Mesenchymal stem cell (in vitro differentiated cells and primary cell): ENCODE measurements at regions not wholly inside any gene's neighbourhood (a gene's known extent, or its start where the extent isn't known, plus 50 kb on each side); places are given as distances from the start of the nearest gene placed in this dataset.
A peak's percentile ranks its signal among the peaks of the same experiment; 100 is the strongest.

Experiments used
- DNase-seq: peaks from one replicate; pipeline ENCODE4 v3.0.0-alpha.2; 2013
- H2AFZ ChIP-seq: one replicate; pipeline ENCODE4 v1.6.1; 2013; ENCODE audit warnings: low read depth, mild to moderate bottlenecking, control low read depth, inconsistent platforms, low read length, moderate library complexity
- H2AK5ac ChIP-seq: 2 replicates; pipeline ENCODE4 v1.6.1; 2013; ENCODE audit warnings: low read length, moderate library complexity, mild to moderate bottlenecking, inconsistent platforms; ENCODE audit not compliant: severe bottlenecking
- H2BK120ac ChIP-seq: one replicate; pipeline ENCODE4 v1.6.1; 2013; ENCODE audit warnings: low read depth, mild to moderate bottlenecking, inconsistent platforms, low read length, moderate library complexity
- H2BK12ac ChIP-seq, 2 experiments: one replicate each; pipeline ENCODE4 v1.6.1; 2013; ENCODE audit warnings: inconsistent platforms in 2 of 2, low read length in 2 of 2, mild to moderate bottlenecking in 2 of 2, moderate library complexity in 2 of 2, control low read depth in 1 of 2
- H2BK15ac ChIP-seq: one replicate; pipeline ENCODE4 v1.6.1; 2013; ENCODE audit warnings: mild to moderate bottlenecking, low read depth, inconsistent platforms; ENCODE audit not compliant: poor library complexity, severe bottlenecking
- H2BK5ac ChIP-seq: 2 replicates; pipeline ENCODE4 v1.6.1; 2013; ENCODE audit warnings: low read depth, mild to moderate bottlenecking, low read length, control low read depth, inconsistent platforms; ENCODE audit not compliant: poor library complexity, severe bottlenecking
- H3K14ac ChIP-seq, 2 experiments: one replicate each; pipeline ENCODE4 v1.6.1; 2013; ENCODE audit warnings: inconsistent platforms in 2 of 2, low read length in 2 of 2, control low read depth in 1 of 2, mild to moderate bottlenecking in 1 of 2, moderate library complexity in 1 of 2
- H3K18ac ChIP-seq, 2 experiments: one replicate each; pipeline ENCODE4 v1.6.1; 2013; ENCODE audit warnings: inconsistent platforms in 2 of 2, low read length in 2 of 2, control low read depth in 1 of 2, low read depth in 1 of 2, mild to moderate bottlenecking in 1 of 2
- H3K23ac ChIP-seq, 2 experiments: one replicate each; pipeline ENCODE4 v1.6.1; 2013; ENCODE audit warnings: inconsistent platforms in 2 of 2, low read length in 2 of 2, mild to moderate bottlenecking in 2 of 2, moderate library complexity in 2 of 2, control low read depth in 1 of 2
- H3K27ac ChIP-seq: 2 replicates; pipeline ENCODE4 v1.5.1; 2013; ENCODE audit warnings: mild to moderate bottlenecking, moderate library complexity, low read length, control low read depth, inconsistent platforms; ENCODE audit not compliant: poor library complexity, severe bottlenecking
- H3K27me3 ChIP-seq, 2 experiments: 2 replicates each; pipeline versions ENCODE4 v1.6.1 to v1.7.0; 2013; ENCODE audit warnings: low read length in 2 of 2, mild to moderate bottlenecking in 2 of 2, moderate library complexity in 2 of 2, control low read depth in 1 of 2, inconsistent platforms in 1 of 2; ENCODE audit not compliant: control insufficient read depth in 1 of 2, insufficient read depth in 1 of 2
- H3K36me3 ChIP-seq, 2 experiments: 2 replicates each; pipeline versions ENCODE4 v1.6.1 to v1.7.0; 2013; ENCODE audit warnings: low read length in 2 of 2, control low read depth in 1 of 2, inconsistent platforms in 1 of 2, low read depth in 1 of 2, mild to moderate bottlenecking in 1 of 2; ENCODE audit not compliant: insufficient read depth in 2 of 2, control insufficient read depth in 1 of 2
- H3K4ac ChIP-seq, 2 experiments: one replicate each; pipeline ENCODE4 v1.6.1; 2013; ENCODE audit warnings: inconsistent platforms in 2 of 2, low read length in 2 of 2, mild to moderate bottlenecking in 2 of 2, moderate library complexity in 2 of 2, control low read depth in 1 of 2, low read depth in 1 of 2
- H3K4me1 ChIP-seq: 2 replicates; pipeline ENCODE4 v1.6.1; 2013; ENCODE audit warnings: low read depth, low read length, control low read depth; ENCODE audit not compliant: control insufficient read depth, insufficient read depth
- H3K4me2 ChIP-seq: 2 replicates; pipeline ENCODE4 v1.6.1; 2013; ENCODE audit warnings: low read length, mild to moderate bottlenecking, inconsistent platforms; ENCODE audit not compliant: poor library complexity, severe bottlenecking
- H3K4me3 ChIP-seq, 2 experiments: 2 replicates each; pipeline versions ENCODE4 v1.5.1 to v1.7.0; 2013; ENCODE audit warnings: low read length in 2 of 2, mild to moderate bottlenecking in 2 of 2, control low read depth in 1 of 2, low read depth in 1 of 2; ENCODE audit not compliant: insufficient read depth in 1 of 2
- H3K79me1 ChIP-seq: replicated peaks from 2 replicates; pipeline ENCODE4 v1.6.1; 2013; ENCODE audit warnings: mild to moderate bottlenecking, control low read depth, low read length, inconsistent platforms; ENCODE audit not compliant: poor library complexity, severe bottlenecking
- H3K9ac ChIP-seq: 2 replicates; pipeline ENCODE4 v1.7.0; 2013; ENCODE audit warnings: mild to moderate bottlenecking, low read length, moderate library complexity
- H3K9me3 ChIP-seq: 2 replicates; pipeline ENCODE4 v1.7.0; 2013; ENCODE audit warnings: mild to moderate bottlenecking, low read length; ENCODE audit not compliant: control insufficient read depth
- H4K8ac ChIP-seq: one replicate; pipeline ENCODE4 v1.6.1; 2013; ENCODE audit warnings: inconsistent platforms, mild to moderate bottlenecking, low read length, moderate library complexity
- H4K91ac ChIP-seq: one replicate; pipeline ENCODE4 v1.6.1; 2013; ENCODE audit warnings: mild to moderate bottlenecking, low read length, inconsistent platforms
- WGBS: methylation state at CpG from one replicate; pipeline ENCODE4 v1.1.7; 2013; ENCODE audit warnings: mixed read lengths; 5-methylcytosine and 5-hydroxymethylcytosine counted together

DNA sequence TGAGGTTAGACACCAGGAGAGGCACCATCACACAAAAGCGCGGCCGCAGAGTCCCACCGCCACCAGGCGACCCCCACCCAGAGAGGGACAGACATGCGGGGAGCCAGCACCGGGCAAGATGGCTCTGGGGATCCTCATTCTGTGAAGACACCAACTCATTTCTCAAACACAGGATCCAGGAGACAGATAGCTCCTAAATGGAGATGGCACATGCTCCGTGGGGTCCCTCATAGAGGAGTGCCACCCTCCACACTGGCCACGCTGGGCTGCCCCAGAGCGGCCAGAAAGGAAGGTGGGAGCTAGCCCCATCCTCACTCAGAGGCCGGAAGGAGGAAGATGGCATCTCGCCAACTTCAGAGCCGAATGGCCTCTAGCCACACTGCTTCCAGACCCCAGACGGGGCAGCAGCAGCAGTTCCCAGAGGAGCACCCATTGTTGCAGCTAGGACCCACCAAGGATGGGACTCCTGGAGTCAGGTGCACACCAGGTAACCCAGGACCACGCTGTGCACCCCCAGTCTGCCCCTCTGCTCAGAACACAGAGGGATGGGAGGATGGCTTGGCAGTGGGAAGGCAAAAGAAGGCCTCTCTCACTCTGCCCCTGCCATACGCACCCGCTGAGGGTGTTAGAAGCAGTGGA lies 78.6 kb downstream of the ZIC5 start:
- peaks cover 0 to 68% of the 10 kb centered on the region in 2 experiments for H3K27me3 ChIP-seq
- no peaks in the 10 kb centered on the region for H3K36me3 ChIP-seq
- H2AFZ ChIP-seq, result no peak overlapping the region
- H4K91ac ChIP-seq, result peak overlapping the region; percentile 41
- no peaks in the 10 kb centered on the region for H3K9me3 ChIP-seq
- H2AK5ac ChIP-seq, result no peak overlapping the region
- H4K8ac ChIP-seq, result no peak overlapping the region
- no peak overlapping the region for H3K27ac ChIP-seq
- no peak for DNase-seq
- peaks cover 2% of the 10 kb centered on the region for H3K4me1 ChIP-seq
- no peak overlapping the region for H2BK120ac ChIP-seq
- H3K79me1 ChIP-seq, result no peaks in the 10 kb centered on the region
- no peak overlapping the region for H3K18ac ChIP-seq
- H2BK12ac ChIP-seq, result no peak overlapping the region
- no peak overlapping the region for H3K4me2 ChIP-seq
- no peak overlapping the region for H3K9ac ChIP-seq
- WGBS, result 85% methylated on average over 17 of the region's 17 CpGs
- no peak overlapping the region for H3K4ac ChIP-seq
- no peak overlapping the region for H3K14ac ChIP-seq
- H3K4me3 ChIP-seq, result no peak overlapping the region
- no peak overlapping the region for H2BK5ac ChIP-seq
- H2BK15ac ChIP-seq, result no peak overlapping the region
- no peak overlapping the region for H3K23ac ChIP-seq

DNA sequence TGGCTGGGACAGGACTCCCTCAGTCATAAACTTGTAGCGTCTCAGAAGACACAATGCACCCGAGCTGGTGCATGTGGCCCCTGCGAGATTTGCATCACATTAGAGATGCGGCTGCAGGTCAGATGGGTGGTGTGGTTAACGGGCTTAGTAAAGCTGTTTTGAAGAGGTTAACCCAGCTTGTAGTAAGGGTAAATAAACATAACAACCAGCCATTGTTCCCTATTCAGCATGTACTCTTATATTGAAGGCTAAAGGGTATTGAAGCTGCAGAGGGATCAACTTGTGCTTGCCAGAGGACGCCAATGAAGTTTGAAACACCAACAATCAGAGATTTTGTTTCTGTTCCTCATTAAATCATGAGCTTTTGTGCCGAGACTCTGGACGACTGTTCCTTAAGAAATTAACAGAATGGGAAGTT lies 79.4 kb downstream of the ZIC5 start:
- Histone ChIP-seq H4K91ac (no peak overlapping the region), H3K79me1 (no peaks in the 10 kb centered on the region), H2BK12ac (no peak overlapping the region), H3K9me3 (no peaks in the 10 kb centered on the region), H3K18ac (no peak overlapping the region), H3K9ac (no peak overlapping the region), H2BK120ac (no peak overlapping the region), H3K4me1 (peaks cover 2% of the 10 kb centered on the region), H3K23ac (peak overlapping the region in 1 of 2 experiments; percentile 83), H2BK15ac (no peak overlapping the region), H2AFZ (no peak overlapping the region), H3K14ac (no peak overlapping the region), H2BK5ac (no peak overlapping the region), H4K8ac (no peak overlapping the region), H3K36me3 (no peaks in the 10 kb centered on the region), H3K4ac (no peak overlapping the region), H2AK5ac (no peak overlapping the region), H3K27me3 (peaks cover 0 to 60% of the 10 kb centered on the region in 2 experiments), H3K4me3 (no peak overlapping the region), H3K4me2 (no peak overlapping the region), H3K27ac (no peak overlapping the region)
- WGBS, result 51% methylated on average over 5 of the region's 8 CpGs
- DNase-seq, result no peak

DNA sequence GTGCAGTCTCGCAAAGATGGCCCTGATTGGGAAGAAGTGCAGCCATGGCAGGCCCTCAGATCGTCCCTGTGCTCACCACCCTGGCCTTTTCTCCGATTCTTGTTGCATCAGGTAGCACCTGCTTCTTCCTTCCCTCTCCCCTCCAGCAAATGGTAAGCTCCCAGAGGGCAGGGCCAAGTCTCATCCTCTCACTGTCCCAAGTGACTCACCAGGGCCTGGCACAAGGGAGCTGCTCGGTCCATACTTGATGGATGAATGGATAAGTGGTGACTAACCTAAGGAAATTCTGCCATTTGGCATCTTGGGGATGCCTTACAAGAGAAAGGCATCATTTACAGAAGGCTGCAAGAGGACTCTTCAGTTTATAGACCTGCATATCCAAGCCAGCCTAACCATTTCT lies 84.9 kb downstream of the ZIC5 start:
- Histone ChIP-seq H2AK5ac (no peak overlapping the region), H3K36me3 (no peaks in the 10 kb centered on the region), H2BK120ac (no peak overlapping the region), H3K18ac (no peak overlapping the region), H3K14ac (no peak overlapping the region), H3K79me1 (no peaks in the 10 kb centered on the region), H2BK12ac (no peak overlapping the region), H3K4me1 (no peaks in the 10 kb centered on the region), H4K91ac (no peak overlapping the region), H2BK5ac (no peak overlapping the region), H3K4me2 (no peak overlapping the region), H3K27ac (no peak overlapping the region), H3K9ac (no peak overlapping the region), H3K27me3 (peaks cover 0 to 31% of the 10 kb centered on the region in 2 experiments), H3K4me3 (no peak overlapping the region), H4K8ac (no peak overlapping the region), H3K4ac (no peak overlapping the region), H2AFZ (no peak overlapping the region), H3K23ac (no peak overlapping the region), H2BK15ac (no peak overlapping the region), H3K9me3 (no peaks in the 10 kb centered on the region)
- no peak for DNase-seq
- WGBS, result 90% methylated on average over 4 of the region's 4 CpGs

DNA sequence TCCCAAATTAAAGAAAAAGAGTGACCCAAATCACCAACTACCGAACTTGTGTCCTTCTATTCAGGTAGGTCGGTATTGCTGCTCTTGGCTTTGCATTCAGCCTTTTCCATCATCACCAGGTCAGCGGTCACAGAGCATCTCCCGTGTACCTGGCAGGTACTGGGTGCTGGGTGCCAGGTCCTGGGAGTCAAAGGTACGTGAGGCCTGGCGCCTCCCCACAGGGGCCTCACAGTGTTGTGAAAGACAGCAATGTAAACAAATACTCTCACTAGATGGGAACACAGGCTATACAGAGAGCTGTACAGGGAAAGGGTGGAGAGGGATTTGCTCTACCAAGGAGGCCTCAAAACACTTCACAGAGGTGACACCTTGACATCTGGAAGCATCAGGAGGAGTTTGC lies 86.7 kb downstream of the ZIC5 start:
- Histone ChIP-seq H2AFZ (no peak overlapping the region), H3K4ac (no peak overlapping the region), H3K27ac (no peak overlapping the region), H2BK12ac (no peak overlapping the region), H3K4me3 (no peak overlapping the region), H2BK15ac (no peak overlapping the region), H3K27me3 (peaks cover 0 to 24% of the 10 kb centered on the region in 2 experiments), H3K14ac (peak overlapping the region in 1 of 2 experiments; percentile 64), H4K8ac (no peak overlapping the region), H3K18ac (no peak overlapping the region), H3K4me2 (no peak overlapping the region), H3K4me1 (no peaks in the 10 kb centered on the region), H3K23ac (no peak overlapping the region), H2BK5ac (no peak overlapping the region), H3K36me3 (no peaks in the 10 kb centered on the region), H3K9me3 (no peaks in the 10 kb centered on the region), H3K79me1 (no peaks in the 10 kb centered on the region), H2BK120ac (no peak overlapping the region), H3K9ac (no peak overlapping the region), H4K91ac (no peak overlapping the region), H2AK5ac (no peak overlapping the region)
- DNase-seq, result no peak
- 85% methylated on average over 4 of the region's 6 CpGs for WGBS
